NCI-H1436 treated with DMSO at 0.1 percent for 48 hours (cell line): ENCODE measurements at regions not wholly inside any gene's neighbourhood (a gene's known extent, or its start where the extent isn't known, plus 50 kb on each side); places are given as distances from the start of the nearest gene placed in this dataset.

Experiments used
- DNase-seq: peaks from one replicate; lab custom pipeline; 2025; lab: John Stamatoyannopoulos, UW

GRCh38 chr6:106771822-106772221 lies 142.4 kb downstream of the QRSL1 start:
- no peak for DNase-seq

GRCh38 chr6:106770663-106771062 lies 141.3 kb downstream of the QRSL1 start:
- no peak for DNase-seq

GRCh38 chr6:106770081-106770480 lies 140.7 kb downstream of the QRSL1 start:
- DNase-seq: no peak

GRCh38 chr6:106767271-106767670 lies 137.9 kb downstream of the QRSL1 start:
- DNase-seq: no peak

GRCh38 chr6:106766201-106766600 lies 136.8 kb downstream of the QRSL1 start:
- no peak for DNase-seq

- DNase-seq: no peak
Observed at GRCh38 chr6:106765496-106765895, 136.1 kb downstream of the QRSL1 start.

GRCh38 chr6:106764353-106764980 lies 135.1 kb downstream of the QRSL1 start:
- no peak for DNase-seq

GRCh38 chr6:106763361-106763760 lies 134.0 kb downstream of the QRSL1 start:
- DNase-seq: no peak

- DNase-seq: no peak
Observed at GRCh38 chr6:106761160-106761559, 131.8 kb downstream of the QRSL1 start.

GRCh38 chr6:106759112-106759511 lies 129.7 kb downstream of the QRSL1 start:
- DNase-seq: no peak

- DNase-seq: no peak
Observed at GRCh38 chr6:106757722-106758467, 128.5 kb downstream of the QRSL1 start.

- DNase-seq: peak; percentile 81
Observed at GRCh38 chr6:106757267-106757666, 127.9 kb downstream of the QRSL1 start.

- DNase-seq: no peak
Observed at GRCh38 chr6:106754215-106754614, 124.8 kb downstream of the QRSL1 start.

GRCh38 chr6:106752641-106753040 lies 123.3 kb downstream of the QRSL1 start:
- no peak for DNase-seq

- no peak for DNase-seq
Observed at GRCh38 chr6:106751501-106752252, 122.3 kb downstream of the QRSL1 start.

- no peak for DNase-seq
Observed at GRCh38 chr6:106750946-106751345, 121.6 kb downstream of the QRSL1 start.

- peak; percentile 75 for DNase-seq
Observed at GRCh38 chr6:106750142-106750918, 121.0 kb downstream of the QRSL1 start.

GRCh38 chr6:106749609-106750008 lies 120.2 kb downstream of the QRSL1 start:
- no peak for DNase-seq

GRCh38 chr6:106748547-106749207 lies 119.3 kb downstream of the QRSL1 start:
- DNase-seq: no peak

- DNase-seq: no peak
Observed at GRCh38 chr6:106747139-106747538, 117.8 kb downstream of the QRSL1 start.

- peak; percentile 63 for DNase-seq
Observed at GRCh38 chr6:106746652-106747051, 117.3 kb downstream of the QRSL1 start.
